NCI-H526 treated with DMSO at 0.1 percent for 48 hours (cell line): ENCODE measurements at regions not wholly inside any gene's neighbourhood (a gene's known extent, or its start where the extent isn't known, plus 50 kb on each side); places are given as distances from the start of the nearest gene placed in this dataset.
"Not testable (repeated sequence)": the region's sequence is repeated elsewhere in the genome, so short reads cannot be mapped to it uniquely, and the experiment has no call there.

Experiments used
- DNase-seq: peaks from one replicate; lab custom pipeline; 2025; lab: John Stamatoyannopoulos, UW

DNA sequence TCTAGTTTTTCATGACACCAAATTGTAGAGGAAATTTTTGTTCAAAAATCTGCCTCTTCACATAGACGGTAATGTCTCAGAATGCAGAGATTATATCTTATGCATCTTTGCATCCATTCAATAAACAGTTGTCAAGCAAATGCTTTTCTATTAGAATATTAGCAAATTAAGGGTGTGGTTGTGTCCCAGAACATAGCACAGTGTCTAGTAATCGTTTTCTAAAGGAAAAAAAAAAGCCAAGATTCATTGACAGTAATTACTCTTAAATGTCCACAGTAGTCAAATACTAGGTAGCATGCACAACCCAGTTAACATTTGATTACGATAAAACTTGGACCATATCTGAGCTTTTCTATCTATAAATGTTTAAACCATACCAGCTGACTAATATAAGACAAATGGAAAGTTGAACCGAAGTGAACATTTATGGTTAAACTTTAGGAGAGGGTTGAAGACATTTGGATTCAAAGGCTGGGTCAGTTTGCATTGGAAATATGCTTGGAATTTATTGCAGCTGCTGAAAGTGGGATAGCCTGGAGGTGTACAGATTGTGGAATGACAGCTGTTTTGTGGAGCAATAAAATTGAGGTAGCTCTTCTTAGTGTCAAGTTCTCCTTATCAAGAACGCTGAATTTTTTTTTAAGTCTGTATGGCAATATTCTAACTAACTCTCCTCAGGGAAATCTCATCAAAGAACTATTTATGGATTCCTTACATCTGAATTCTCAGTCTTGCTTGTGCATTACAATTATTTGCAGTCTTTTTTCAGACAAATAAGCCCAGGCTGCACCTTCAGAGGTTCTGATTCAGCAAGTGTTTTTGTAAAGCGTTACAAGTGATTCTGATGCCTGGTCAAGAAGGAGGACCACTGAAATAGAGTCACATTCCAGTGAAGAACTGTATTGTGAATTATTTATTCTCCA lies 66.7 kb upstream of the ATP2B1 start:
- DNase-seq, result no peak

DNA sequence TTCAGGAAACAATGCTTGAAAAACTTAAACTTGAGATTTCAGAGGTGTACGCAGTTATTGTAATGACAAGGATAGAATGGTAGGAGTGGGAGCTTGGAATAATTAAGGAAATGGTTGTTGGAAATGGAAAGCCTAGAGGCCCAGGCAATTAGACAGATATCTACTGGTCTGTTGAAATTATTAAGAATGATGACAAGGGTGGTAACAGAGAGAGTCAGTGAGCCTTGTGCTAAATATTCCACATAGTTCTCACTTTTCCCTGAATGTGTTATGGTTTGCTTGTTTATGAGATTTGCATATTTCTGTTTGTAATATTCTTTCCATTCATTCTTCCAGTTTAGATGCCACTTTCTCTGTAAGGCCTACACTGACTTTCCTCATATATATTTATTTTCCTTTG lies 66.0 kb upstream of the ATP2B1 start:
- no peak for DNase-seq

DNA sequence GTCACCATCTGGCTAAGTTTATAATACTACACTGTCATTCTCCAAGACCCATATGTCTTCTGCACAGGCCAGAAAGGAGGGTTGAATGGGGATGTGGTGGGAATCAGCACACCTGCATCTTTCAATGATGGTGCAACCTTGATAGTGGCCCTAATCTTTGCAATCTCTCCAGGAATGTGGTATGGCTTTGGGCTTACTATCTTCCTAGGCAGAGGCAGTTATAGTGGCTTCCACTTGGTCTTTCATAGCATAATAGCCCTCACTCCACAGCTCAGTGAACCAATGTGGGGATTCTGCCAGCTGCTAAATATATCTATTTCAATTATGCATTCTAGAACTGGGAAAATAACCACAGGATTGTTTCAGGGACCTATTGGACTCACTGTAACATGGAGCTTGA lies 61.8 kb upstream of the ATP2B1 start:
- DNase-seq, result no peak

DNA sequence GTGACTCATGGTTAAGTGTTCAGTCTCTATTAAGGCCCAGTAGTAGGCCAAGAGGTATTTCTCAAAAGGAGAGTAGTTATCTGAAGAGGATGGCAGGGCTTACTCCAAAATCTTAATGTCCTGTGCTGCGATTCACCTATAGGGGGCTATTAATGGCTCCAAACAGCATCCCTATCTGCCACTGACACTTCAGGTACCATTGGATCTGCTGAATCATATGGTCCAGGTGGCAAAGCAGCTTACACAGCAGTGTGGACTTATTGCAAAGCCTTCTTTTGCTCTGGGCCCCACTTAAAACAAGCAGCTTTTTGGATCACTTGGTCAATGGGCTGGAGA lies 60.8 kb upstream of the ATP2B1 start:
- DNase-seq, result no peak

DNA sequence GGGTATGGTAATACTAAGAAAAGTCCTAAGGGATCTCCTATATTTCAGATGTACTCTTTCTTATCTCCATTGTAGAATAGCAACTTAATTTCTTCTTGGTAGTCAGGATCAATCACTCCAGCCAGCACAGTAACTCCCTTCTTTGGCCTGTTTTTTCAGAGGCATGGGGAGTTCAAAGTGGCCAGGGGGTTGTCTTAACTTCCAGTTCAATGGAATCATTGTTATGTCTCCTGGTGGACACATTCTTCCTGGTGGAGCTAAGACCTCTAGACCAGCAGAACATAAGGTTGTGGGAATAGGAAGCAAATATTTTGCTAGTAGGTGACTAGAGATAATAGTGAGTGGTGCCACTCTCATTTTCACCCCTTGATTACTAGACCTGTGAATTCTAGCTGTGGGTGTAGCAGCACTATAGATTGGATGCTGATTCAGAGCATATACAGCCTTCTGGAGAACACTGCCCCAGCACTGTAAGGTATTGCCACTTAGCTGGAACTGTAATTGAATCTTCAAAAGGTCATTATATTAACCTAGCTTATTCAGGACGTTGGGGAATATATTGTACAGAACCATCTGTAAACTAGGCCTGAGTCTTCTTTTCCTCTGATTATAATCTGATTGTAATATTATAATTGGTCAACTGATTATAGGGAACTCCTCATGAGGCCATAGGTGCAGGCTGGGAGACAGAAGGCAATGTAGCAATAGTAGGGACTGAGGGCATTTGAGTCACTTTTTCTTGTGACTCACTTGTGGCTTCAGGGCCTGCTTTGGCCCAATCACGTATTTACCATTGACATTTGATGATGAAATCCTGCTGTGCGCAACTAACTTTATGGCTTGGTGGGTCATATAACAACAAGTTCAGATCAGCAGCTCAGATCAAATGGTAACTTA lies 60.2 kb upstream of the ATP2B1 start:
- no peak for DNase-seq

DNA sequence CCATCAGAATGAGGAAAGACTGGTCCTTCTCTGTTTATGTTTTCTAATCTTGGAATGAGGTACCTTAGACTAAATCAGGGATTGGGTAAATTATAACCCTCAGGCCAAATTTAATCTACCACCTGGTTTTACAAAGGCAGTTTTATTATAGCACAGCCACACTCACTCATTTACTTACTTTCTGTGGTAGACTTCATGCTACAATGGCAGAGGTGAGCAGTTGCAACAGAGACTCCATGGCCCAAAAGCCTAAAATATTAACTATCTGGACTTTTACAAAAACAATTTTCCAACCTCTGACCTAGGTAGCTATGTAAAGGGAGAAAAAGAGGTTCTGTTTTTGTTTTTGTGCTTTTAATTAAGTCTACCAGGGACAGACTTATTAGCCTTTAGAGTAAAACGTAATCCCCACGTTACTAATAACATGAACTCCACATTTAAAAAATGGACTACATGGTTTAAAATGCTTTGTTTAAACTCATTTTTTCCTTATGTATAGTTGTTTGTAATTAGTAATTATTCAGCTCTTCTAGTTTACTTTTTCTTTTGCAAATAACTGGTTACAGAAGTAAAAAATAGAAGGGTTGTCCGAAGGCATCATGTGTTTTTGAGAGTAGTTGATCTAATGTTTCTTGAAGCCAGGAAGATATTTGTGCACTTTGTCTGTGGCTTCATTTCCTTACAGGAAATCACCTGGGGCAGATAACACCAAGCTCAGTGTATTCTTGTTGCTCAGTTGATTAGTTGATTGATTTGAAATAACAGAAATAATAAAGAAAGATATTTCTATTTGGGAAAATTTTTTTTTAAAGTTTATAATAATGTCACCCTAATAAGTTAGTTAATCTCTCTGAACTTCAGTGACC lies 57.6 kb upstream of the ATP2B1 start:
- no peak for DNase-seq

DNA sequence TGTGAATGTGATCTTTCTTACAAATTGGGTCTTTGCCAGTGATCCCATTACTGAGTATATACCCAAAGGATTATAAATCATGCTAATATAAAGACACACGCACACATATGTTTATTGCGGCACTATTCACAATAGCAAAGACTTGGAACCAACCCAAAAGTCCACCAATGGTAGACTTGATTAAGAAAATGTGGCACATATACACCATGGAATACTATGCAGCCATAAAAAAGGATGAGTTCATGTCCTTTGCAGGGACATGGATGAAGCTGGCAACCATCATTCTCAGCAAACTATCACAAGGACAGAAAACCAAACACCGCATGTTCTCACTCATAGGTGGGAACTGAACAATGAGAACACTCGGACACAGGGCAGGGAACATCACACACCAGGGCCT lies 55.5 kb upstream of the ATP2B1 start:
- not testable (repeated sequence) for DNase-seq

DNA sequence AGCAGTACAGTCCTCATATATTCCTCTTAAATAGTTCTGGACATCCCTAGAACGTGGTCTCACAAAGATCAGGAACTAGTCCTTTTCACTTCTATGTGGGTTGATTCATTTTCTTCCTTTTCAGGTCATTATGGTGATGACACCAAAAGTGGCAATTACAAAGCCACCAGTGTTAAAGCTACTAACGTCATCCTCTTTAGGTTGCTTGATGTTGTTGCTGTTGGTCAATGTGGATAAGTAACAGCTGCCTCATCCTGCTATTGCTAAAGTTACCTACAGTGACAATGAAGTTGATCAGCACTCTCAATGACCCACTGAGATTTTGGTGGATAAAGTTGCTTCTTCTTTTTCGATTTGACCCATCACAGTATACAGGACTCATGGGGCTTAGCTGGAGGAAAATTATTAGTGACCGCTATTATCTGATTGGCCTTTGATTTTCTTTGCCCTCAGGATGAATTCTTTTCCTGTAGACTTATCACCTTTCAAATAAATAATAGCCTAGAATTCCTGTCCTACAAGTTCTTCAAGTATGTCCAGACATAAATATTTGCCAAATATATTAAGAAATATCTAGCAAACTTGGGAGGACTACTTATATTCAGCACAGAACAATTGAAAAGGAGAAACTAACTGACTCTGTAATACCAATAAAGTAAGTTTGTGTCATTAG lies 54.0 kb upstream of the ATP2B1 start:
- DNase-seq, result no peak

DNA sequence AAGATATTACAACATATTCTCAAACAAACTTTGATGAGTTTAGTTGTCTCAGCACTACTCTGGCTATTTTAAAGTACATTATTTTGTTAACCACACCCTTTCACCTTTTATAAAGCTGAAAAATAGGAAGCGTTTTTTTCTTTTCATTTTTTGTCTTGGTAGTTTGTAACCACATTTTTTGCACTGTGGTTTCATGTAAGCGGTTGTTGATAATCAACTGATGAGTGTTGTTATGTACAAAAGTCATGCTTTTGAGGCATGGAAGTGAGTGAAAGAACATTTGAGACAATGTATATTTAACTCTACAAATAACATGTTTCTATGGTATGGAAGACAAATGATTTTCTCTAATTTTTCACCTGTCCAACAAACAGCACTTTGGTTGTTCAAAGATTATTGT lies 52.1 kb upstream of the ATP2B1 start:
- no peak for DNase-seq
